ENCODE measurements at regions not wholly inside any gene's neighbourhood (a gene's known extent, or its start where the extent isn't known, plus 50 kb on each side); places are given as distances from the start of the nearest gene placed in this dataset.

DNA sequence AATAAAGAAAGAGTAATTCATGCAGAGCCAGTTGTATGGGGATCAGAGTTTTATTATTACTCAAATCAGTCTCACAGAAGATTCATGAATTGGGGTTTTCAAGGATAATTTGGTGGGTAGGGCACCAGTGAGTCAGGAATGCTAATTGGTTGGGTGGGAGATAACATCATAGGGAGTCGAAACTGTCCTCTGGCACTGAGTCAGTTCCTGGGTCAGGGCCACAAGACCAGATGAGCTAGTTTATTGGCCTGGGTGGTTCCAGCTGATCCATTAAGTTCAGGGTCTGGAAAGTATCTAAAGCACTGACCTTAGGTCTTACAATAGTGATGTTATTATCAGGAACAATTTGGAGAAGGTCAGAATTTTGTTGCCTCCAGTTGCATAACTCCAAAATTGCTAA lies 998.6 kb upstream of the EPHA6 start:
- TF ChIP-seq, protein P1, sequence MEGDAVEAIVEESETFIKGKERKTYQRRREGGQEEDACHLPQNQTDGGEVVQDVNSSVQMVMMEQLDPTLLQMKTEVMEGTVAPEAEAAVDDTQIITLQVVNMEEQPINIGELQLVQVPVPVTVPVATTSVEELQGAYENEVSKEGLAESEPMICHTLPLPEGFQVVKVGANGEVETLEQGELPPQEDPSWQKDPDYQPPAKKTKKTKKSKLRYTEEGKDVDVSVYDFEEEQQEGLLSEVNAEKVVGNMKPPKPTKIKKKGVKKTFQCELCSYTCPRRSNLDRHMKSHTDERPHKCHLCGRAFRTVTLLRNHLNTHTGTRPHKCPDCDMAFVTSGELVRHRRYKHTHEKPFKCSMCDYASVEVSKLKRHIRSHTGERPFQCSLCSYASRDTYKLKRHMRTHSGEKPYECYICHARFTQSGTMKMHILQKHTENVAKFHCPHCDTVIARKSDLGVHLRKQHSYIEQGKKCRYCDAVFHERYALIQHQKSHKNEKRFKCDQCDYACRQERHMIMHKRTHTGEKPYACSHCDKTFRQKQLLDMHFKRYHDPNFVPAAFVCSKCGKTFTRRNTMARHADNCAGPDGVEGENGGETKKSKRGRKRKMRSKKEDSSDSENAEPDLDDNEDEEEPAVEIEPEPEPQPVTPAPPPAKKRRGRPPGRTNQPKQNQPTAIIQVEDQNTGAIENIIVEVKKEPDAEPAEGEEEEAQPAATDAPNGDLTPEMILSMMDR (IDR thresholded peaks at IDR 0.05; ENCODE audit: borderline replicate concordance, extremely low read depth, low read length, poor library complexity, severe bottlenecking) = no peak
- TF ChIP-seq EZH2 (IDR thresholded peaks at IDR 0.05; ENCODE audit: borderline replicate concordance, low read depth, low read length, severe bottlenecking) = no peak

Data from DND-41 (cell line).